DMS53 treated with DMSO at 0.1 percent for 48 hours (cell line): ENCODE measurements at regions not wholly inside any gene's neighbourhood (a gene's known extent, or its start where the extent isn't known, plus 50 kb on each side); places are given as distances from the start of the nearest gene placed in this dataset.
"Not testable (repeated sequence)": the region's sequence is repeated elsewhere in the genome, so short reads cannot be mapped to it uniquely, and the experiment has no call there.

Experiments
- DNase-seq: peaks from one replicate; lab custom pipeline; 2025; ENCODE audit not compliant: unreplicated experiment; lab: John Stamatoyannopoulos, UW

GRCh38 chr17:33989361-33990148 is 265.5 kb upstream of the CCL2 start:
- DNase-seq, result no peak

DNA sequence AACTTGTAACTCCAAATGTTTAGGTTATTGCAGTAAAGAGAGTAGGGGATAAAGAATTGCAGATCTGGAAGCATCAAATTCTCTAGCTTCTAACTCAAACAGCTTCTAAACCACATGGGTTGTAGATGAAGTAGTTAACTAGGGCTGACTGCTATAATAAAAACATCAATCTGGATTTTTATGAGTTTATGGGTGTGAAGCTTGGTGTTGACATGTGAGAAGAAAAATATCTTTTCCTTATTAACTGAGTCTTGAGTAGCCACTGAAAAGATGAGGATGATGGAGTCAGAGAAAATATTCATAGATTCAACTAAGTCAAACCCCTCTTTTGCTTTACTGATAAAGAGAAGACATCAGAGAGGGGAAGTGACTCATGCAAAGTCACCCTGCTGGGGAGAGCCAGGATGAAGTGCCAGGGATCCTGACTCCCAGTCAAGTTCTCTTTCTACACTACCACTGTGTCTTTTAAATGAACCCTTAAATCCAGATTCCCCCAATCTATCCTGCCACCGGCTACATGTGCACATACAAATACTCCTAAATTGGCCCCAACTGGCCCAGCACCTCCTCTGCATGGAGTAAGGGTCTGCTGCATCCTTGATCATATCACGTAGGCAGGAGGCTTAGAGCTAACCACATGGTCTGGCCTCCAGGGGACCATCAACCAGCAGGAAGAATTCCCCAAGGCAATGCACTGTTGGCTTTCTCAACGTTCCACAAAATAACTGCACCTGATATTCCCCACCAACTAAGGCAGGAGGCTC is 264.0 kb upstream of the CCL2 start:
- no peak for DNase-seq

- no peak for DNase-seq
These were observed 263.0 kb upstream of the CCL2 start for GRCh38 chr17:33992113-33992512.

DNA sequence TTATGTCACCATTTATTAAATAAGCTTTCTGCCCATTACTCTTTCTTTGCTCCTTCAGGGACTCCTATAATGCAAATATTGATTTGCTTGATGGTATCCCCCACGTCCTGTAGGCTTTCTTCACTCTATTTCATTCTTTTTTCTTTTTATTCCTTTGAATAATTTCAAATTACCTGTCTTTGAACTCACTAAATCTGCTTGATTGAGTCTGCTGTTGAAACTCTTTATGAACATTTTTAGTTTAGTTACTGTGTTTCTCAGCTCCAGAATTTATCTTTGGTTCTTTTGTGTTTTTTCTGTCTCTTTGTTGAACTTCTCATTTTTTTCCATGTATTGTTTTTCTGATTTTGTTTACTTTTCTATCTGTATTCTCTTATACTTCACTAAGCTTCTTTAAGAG is 254.4 kb upstream of the CCL2 start:
- no peak for DNase-seq

DNA sequence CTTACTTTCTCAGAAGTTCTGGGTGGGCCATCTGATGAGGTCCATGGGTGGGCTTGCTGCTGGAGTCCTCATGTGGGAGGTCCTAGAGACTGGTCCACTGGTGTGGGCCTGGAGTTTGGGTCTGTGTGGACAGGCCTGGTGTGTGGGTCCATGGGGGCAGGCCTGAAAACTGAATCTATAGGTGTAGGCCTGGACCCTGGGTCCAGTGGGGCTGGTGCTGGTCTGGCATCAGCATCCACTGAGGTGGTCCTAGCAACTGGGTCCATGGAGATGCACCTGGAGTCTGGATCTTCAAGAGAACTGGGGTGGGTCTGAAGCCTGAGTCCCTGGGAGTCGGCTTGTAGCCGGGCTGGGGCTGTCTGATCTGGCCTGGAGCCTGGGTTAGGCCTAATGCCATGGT is 253.8 kb upstream of the CCL2 start:
- DNase-seq, result no peak

- DNase-seq, result no peak
These were observed 249.0 kb upstream of the CCL2 start for GRCh38 chr17:34006126-34006525.

DNA sequence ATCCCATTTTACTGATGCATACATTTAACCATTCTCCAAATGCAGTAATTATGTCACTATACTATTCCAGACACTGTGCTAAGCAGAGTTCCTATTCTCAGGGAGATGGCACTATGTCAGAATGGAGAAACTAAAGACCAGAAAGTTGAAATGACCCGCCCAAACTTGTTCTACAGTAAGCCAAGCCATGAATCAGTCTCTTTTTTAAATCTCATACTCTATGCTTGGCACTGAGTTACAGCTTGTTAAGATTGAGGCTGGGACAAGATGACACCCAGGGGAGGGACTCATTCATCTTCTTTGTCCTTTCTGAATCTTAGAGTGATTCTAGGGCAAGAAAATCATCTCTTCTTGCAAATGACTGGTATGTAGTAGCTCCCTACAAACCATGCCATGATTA is 247.0 kb upstream of the CCL2 start:
- DNase-seq, result no peak

GRCh38 chr17:34009912-34010311 is 245.2 kb upstream of the CCL2 start:
- no peak for DNase-seq

- DNase-seq, result no peak
These were observed 244.6 kb upstream of the CCL2 start for GRCh38 chr17:34010534-34010933.

DNA sequence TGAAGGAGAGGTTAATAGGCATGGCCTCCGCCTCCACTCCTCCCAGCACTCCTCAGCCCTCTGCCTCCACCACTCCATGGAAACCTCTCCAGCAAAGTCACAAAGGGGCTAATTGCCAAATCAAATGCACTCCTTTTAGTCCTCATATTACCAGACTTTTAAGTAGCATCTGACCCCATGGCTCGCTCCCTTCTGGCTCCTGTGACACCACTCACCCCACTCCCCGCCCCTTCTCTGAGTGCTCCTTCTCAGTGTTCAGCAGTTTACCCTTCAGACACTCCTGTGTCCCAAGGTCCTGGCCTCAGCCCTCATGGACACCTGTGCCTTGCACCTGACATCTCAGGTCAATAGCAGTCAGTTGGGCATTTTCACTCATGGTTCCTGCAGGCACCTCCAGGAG is 243.5 kb upstream of the CCL2 start:
- DNase-seq, result no peak

DNA sequence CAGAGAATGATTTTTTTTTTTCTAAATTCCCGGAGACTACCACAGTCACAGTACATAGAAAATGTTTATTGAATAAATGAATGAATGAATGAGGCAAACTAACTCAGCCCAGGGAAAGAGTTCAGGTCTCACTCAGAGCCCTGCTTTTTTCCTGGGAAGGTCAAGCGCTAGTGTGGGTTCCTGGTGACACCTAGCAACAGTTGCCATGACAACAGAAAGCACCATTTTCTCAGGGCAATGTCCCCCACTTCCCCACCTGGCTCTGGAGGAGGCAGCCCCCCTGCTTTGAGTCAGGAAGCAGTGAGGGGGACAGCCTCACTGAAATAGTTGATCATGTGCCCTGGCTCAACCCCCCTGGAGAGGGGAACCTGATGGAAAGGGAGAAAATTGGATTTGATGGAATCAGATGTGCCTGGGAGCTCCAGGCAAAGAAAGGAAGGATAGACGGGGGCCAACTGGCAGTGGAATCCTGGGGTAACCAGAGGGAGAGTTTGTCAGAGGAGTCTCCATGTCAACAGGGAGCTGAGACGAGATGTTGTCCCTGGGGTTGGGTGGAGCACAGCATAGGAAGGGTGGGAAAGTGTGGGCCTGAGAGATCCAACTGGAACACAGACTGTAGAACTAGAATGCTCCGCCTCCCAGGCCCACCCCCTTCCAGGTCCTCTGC is 242.2 kb upstream of the CCL2 start:
- DNase-seq, result no peak

GRCh38 chr17:34015253-34015652 is 239.8 kb upstream of the CCL2 start:
- no peak for DNase-seq

DNA sequence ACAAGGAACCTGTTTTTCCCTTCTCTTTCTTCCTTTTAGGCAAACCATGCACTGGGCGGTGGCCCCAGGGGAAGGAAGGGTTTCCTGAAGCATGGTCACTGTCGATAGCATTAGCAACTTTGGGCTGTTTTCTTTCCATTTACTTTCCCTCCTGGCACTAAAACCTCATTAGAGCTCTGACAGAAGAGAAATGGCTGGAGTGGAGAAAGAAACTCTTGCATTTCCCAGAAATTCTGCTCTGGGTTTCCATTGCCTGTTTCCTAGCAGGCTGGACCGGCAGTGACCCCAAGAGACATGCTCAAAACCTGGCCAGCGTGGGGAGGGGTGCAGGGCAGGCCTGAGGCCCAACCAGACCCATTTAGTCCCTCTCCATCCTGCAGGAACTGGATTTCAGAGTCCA is 230.7 kb upstream of the CCL2 start:
- no peak for DNase-seq

DNA sequence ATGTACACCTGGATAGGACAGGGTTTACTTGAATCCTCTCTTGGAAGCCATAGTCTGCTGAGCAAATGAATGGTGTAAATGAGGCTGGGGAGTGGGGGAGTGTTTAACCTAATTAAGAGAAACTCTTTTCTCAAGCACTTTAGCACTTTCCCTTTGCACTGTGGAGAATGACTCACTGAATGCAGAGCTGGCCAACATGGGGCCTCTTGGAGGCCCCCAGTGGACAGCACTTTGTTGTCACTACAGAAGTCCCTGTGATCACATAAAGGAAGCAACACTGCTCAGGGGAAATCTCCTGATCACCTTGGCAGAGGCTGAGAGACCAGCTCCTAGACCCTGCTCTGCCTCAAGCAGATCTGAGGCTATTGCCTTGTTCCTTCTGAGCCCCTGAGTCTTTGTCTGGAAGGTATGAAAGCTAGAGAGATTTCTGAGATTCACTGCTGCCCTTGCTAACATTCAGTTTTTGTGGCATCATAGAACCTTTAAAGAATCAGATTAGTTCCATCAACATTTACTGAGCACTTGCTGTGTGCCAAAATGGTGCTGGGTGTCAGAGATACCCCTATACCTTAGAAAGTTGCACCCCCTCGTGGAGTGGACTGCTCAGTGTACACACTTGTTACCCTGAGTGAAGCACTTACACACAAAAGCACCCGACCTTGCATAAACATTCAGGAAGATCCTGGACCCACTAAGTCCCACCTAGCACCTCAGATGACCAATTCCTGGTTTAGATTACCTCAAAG is 230.1 kb upstream of the CCL2 start:
- DNase-seq, result no peak

GRCh38 chr17:34030601-34031000 is 224.5 kb upstream of the CCL2 start:
- DNase-seq, result not testable (repeated sequence)

DNA sequence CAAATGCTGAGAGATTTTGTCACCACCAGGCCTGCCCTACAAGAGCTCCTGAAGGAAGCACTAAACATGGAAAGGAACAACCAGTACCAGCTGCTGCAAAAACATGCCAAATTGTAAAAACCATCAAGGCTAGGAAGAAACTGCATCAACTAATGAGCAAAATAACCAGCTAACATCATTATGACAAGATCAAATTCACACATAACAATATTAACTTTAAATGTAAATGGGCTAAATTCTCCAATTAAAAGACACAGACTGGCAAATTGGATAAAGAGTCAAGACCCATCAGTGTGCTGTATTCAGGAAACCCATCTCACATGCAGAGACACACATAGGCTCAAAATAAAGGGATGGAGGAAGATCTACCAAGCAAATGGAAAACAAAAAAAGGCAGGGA is 222.8 kb upstream of the CCL2 start:
- DNase-seq, result not testable (repeated sequence)

- DNase-seq, result not testable (repeated sequence)
These were observed 216.3 kb upstream of the CCL2 start for GRCh38 chr17:34038786-34039185.

GRCh38 chr17:34039213-34039612 is 215.9 kb upstream of the CCL2 start:
- DNase-seq, result not testable (repeated sequence)

DNA sequence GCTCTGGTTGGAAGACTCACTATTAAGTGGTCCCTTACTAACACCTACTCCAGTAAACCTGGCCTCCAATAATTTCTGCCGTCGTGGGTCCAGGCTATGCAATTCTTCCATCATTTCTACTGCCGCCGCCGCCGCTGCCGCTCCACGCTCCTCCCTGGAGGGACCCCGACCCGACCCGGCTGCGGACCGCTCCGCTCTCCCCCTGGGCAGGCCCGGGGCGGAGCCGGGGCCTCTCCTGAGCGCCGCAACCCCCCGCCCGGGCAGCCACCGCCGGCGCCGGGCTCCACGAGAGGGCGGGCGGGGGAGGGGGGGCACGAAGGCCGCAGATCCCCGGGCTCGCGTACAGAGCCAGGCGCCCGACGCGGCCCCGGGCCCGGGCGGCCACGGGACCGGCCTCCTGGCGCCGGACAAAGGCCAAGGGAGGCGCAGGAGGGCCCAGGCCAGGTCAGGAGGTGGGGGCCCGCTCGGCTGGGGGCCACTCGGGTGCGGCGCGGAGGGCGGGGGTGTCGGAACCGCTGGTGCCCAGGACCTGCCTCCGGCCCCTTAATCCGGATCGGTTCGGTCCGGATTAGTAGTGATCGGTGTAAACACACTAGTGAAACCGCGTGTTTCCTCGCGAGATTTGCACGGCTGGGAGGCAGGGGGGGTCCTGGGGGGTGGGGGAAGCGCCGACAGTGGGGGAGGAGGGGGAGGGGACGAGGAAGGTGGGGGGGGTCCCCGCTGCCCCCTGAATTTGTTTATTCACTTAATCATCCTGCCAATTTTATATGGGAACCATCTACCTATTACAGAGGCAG is 215.1 kb upstream of the CCL2 start:
- DNase-seq, result not testable (repeated sequence)

DNA sequence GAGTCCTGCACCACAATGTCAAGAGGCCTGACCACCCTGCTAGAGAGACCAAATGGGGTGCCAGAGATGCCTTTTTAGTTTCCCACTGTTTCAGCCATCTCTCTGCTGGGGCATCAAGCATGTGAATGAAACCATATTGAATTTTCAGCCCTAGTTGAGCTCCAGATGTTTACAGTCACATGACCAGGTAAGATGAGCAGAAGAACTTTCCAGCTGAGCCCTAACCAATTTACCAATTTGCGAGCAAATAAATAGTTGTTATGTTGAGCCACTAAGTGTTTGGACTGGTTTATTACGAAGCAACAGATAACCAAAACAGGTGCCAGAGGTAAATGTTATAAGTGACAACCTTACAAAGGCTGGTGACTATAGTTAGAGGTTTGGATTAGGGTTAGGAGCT is 209.1 kb upstream of the CCL2 start:
- no peak for DNase-seq
